ENCODE measurements at regions not wholly inside any gene's neighbourhood (a gene's known extent, or its start where the extent isn't known, plus 50 kb on each side); places are given as distances from the start of the nearest gene placed in this dataset.

DNA sequence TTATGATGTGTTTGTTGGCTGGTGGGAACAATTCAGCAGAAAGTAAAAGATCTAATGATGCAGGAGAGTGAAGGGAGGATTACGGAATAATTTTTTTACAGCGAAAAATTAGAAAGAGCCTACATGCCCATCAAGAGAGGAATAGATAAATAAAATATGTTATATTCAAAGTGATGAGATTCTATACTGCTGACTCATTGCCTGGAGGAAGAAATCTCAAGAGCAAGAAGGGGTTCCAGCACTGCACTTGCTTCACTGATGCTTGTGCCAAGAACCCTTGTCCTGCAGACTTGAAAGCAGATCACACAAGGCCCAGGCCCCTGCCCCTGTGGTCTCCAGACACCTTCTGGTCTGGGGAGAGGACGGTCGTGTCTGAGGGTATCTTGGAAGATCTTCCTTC lies 295.1 kb upstream of the POU3F1 start:
- H3K27ac ChIP-seq, result no peak overlapping the region
- H3K4me3 ChIP-seq, result no peak overlapping the region
- H3K27me3 ChIP-seq, result peaks cover 0 to 10% (median 0%) of the 10 kb centered on the region in 4 donors
- peaks cover 0 to 8% (median 0%) of the 10 kb centered on the region in 3 donors for H3K9me3 ChIP-seq
- intact Hi-C loops (cut with DNase I), result no loop called here
- WGBS, 2 donors, result 61 to 76% methylated on average over 4 of the region's 4 CpGs
- H3K36me3 ChIP-seq, result no peaks in the 10 kb centered on the region
- TF ChIP-seq, protein P1, sequence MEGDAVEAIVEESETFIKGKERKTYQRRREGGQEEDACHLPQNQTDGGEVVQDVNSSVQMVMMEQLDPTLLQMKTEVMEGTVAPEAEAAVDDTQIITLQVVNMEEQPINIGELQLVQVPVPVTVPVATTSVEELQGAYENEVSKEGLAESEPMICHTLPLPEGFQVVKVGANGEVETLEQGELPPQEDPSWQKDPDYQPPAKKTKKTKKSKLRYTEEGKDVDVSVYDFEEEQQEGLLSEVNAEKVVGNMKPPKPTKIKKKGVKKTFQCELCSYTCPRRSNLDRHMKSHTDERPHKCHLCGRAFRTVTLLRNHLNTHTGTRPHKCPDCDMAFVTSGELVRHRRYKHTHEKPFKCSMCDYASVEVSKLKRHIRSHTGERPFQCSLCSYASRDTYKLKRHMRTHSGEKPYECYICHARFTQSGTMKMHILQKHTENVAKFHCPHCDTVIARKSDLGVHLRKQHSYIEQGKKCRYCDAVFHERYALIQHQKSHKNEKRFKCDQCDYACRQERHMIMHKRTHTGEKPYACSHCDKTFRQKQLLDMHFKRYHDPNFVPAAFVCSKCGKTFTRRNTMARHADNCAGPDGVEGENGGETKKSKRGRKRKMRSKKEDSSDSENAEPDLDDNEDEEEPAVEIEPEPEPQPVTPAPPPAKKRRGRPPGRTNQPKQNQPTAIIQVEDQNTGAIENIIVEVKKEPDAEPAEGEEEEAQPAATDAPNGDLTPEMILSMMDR (IDR thresholded peaks at IDR 0.05), result no peak
- TF ChIP-seq POLR2A (IDR thresholded peaks at IDR 0.05), result no peak
- no peaks in the 10 kb centered on the region for H3K4me1 ChIP-seq
- DNase-seq, result no peak

- no peaks in the 10 kb centered on the region for H3K36me3 ChIP-seq
- 79 to 85% methylated on average over 5 of the region's 5 CpGs for WGBS, 2 donors
- H3K27me3 ChIP-seq, result peaks cover 0 to 17% (median 0%) of the 10 kb centered on the region in 4 donors
- intact Hi-C loops (cut with DNase I), result no loop called here
- no peak overlapping the region for H3K27ac ChIP-seq
- H3K4me3 ChIP-seq, result no peak overlapping the region
- TF ChIP-seq, protein P1 (IDR thresholded peaks at IDR 0.05), result no peak
- TF ChIP-seq POLR2A (IDR thresholded peaks at IDR 0.05), result no peak
- DNase-seq, result no peak
- H3K9me3 ChIP-seq, result peaks cover 0 to 3% (median 0%) of the 10 kb centered on the region in 3 donors
- H3K4me1 ChIP-seq, result no peaks in the 10 kb centered on the region
These were observed 293.8 kb upstream of the POU3F1 start for GRCh38 chr1:38340409-38340808.

GRCh38 chr1:38337711-38338110 lies 291.1 kb upstream of the POU3F1 start:
- intact Hi-C loops (cut with DNase I), result no loop called here

GRCh38 chr1:38336961-38337360 lies 290.4 kb upstream of the POU3F1 start:
- peaks cover 0 to 40% (median 0%) of the 10 kb centered on the region in 4 donors for H3K27me3 ChIP-seq
- no peaks in the 10 kb centered on the region for H3K4me1 ChIP-seq
- 61 to 63% methylated on average over 2 to 6 of the region's 6 CpGs for WGBS, 2 donors
- no peak overlapping the region for H3K27ac ChIP-seq
- no peak for DNase-seq
- no peaks in the 10 kb centered on the region for H3K9me3 ChIP-seq
- no peaks in the 10 kb centered on the region for H3K36me3 ChIP-seq
- H3K4me3 ChIP-seq, result no peak overlapping the region
- no peak for TF ChIP-seq POLR2A (IDR thresholded peaks at IDR 0.05)
- TF ChIP-seq, protein P1 (IDR thresholded peaks at IDR 0.05), result no peak
- intact Hi-C loops (cut with DNase I), result no loop called here

More at GRCh38 chr1:38337711-38338110, 291.1 kb upstream of the POU3F1 start:
- H3K27ac ChIP-seq, result no peak overlapping the region
- no peaks in the 10 kb centered on the region for H3K9me3 ChIP-seq
- H3K27me3 ChIP-seq, result peaks cover 0 to 40% (median 0%) of the 10 kb centered on the region in 4 donors
- WGBS, 2 donors, result 81 to 83% methylated on average over 2 to 3 of the region's 5 CpGs
- TF ChIP-seq POLR2A (IDR thresholded peaks at IDR 0.05), result no peak
- TF ChIP-seq, protein P1 (IDR thresholded peaks at IDR 0.05), result no peak
- DNase-seq, result no peak
- no peak overlapping the region for H3K4me3 ChIP-seq
- no peaks in the 10 kb centered on the region for H3K4me1 ChIP-seq
- no peaks in the 10 kb centered on the region for H3K36me3 ChIP-seq

DNA sequence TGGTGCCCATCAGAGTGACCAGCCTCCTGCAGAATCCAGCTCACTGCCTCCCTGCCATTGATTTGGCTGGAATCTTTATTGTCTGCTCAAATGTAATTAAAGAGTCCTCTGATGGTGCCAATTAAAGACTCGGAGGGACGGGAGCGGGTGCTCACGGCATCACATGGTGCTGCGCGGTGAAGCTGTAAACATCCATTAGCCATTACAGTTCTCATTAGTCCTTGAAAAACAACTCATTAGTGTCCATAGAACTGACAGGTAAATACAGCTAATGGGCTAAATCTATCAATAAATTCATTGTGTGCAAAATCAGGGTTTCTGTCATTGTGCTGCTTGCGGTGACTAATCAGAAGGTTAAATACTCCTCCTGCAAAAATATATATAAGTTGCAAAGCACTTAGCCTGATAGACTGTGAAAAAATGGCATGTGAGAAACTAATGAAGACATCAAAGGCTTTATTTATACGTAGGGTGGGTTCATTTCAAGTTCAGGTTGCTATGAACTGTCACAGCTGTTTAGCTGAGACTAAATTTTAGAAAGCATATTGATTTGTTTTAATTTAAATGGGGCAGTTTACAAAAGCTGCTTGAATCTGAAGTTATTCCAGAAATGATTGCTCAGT lies 289.8 kb upstream of the POU3F1 start:
- WGBS, 2 donors, result 34 to 79% methylated on average over 4 to 7 of the region's 8 CpGs
- no peak for DNase-seq
- no peak overlapping the region for H3K4me3 ChIP-seq
- no peaks in the 10 kb centered on the region for H3K4me1 ChIP-seq
- TF ChIP-seq, protein P1 (IDR thresholded peaks at IDR 0.05), result no peak
- no peak for TF ChIP-seq POLR2A (IDR thresholded peaks at IDR 0.05)
- intact Hi-C loops (cut with DNase I), result no loop called here
- peaks cover 0 to 40% (median 0%) of the 10 kb centered on the region in 4 donors for H3K27me3 ChIP-seq
- no peak overlapping the region for H3K27ac ChIP-seq
- H3K36me3 ChIP-seq, result no peaks in the 10 kb centered on the region
- no peaks in the 10 kb centered on the region for H3K9me3 ChIP-seq
